Tongue (tissue), 1 donor: ENCODE measurements at regions not wholly inside any gene's neighbourhood (a gene's known extent, or its start where the extent isn't known, plus 50 kb on each side); places are given as distances from the start of the nearest gene placed in this dataset.

Experiments
- DNase-seq: peaks from one replicate; pipeline ENCODE4 v3.0.0-alpha.2; 2015

DNA sequence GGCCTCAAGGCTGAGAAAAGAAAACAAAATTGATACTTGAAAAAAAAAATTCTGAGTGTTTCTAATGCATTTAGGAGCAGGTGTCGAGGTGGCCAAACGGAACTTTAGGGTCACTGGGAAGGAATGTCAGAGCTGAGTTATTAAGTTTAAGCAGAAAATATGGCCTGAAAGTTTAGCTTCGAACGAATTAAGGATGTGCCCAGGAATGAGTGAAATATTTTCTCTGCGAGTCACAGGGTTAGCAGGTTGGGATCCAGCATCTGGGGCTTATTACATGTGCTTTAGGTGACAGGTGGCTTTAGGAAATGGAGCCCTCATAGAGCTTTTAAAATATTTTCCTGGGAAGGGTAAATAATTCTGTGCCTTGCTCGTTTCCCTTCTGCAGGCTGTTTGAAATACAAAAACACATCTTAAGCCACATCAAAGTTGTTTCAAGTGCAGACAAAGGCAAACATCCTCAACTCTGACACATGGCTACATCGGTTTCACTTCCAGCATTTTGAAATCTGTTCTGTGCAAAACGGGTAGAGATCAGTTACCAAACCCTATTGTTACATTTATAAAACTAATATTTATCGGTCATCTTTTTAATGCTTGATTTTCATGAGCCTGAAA, 143.1 kb upstream of the ARRDC4 start:
- no peak for DNase-seq

DNA sequence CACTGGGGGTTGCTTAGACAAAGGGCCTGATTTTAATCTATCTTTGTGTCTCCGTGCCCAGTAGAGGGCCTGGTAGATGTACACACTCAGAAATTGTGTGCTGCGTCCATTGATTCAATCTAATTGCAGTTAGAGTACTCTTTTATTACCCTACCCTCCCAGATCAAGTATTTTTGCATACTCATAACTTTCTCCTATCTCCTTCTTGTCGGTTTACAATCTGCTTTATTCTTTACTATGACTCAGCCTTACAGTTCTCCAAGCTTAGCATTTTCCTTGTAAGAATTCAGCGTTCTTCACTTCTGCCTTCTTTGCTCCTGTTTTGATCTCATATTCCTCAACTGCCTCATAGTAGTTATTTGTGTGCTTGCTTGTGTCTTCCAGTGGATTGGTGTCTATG, 124.5 kb upstream of the ARRDC4 start:
- no peak for DNase-seq

DNA sequence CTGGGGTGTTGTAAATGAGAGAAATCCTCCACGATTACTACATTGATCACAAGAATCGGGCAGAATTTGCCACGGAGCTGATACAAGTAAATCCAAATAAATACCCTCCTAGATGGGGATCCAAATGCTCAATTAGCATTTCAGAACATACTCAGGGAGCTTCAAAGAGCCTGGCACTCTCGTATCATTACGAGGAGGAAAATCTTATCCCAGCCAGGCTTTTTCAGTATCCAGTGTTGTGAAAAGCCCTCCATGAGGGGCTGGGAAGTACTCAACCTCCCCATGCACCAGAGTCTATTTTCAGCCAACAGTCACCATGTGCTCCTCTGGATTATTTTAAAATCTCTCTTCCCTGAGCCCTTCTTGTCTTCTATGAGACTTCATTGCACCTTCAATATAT, 122.6 kb upstream of the ARRDC4 start:
- peak; percentile 18 for DNase-seq

DNA sequence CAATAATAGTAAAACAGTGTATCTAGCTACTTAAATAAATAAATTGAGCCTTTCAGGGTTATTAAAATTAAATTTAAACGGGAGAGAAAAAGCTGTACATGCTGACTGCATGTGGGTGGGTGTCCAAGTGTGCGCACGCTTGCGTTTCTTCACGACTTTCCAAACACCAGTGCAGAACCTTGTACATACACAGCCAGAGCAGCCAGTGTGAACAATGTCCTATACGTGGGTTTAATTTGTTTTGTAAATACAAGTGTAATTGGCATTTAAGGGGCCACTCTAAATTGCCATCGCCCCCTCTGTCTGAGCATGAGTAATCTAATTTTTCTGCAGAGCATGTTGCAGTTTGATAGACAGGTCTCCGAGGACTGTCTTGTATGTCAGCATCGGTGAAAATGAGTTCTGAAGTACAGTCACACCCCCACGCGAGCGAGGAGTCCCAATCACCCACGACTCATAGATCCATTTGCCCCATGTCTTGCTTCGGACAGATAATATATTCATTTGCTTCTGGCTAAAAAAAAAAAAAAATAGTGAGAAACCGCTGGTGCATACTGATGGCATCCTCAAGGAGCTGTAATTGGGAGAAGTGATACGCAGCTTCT, 121.8 kb upstream of the ARRDC4 start:
- DNase-seq = no peak

DNA sequence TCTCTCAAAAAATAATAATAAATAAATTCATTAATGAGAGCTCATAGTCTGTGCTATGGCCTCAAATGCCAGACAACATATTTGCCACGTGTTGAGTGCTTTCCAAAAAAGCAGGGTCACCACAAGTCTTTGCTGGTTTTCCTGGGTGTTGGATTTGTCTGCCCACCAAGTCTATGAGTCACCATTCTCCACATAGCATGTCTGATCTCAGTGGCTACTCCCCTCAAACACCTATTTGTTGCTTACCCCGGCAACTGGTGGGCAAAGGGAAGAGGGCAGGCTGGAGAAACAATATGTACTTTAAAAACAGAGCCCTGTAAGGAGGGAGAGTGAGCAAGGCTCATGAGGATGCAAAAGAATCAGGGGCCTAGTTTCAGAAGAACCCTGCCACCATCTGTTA, 120.0 kb upstream of the ARRDC4 start:
- no peak for DNase-seq

DNA sequence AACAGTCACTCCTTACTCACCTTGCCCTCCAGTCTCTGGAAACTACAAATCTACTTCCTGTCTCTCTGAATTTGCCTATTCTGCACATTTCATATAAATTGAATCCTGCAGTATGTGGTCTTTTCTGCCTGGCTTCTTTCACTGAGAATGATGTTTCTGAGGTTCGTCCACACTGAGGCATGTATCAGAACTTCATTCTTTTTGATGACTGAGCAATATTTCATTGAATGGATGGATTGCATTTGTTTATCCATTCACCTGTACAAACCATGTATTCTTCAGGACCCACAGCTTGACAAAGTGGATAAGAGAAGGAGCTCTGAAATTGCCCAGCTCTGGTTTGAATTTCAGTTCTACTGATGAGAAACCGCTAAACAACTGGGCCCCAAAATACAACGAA, 118.9 kb upstream of the ARRDC4 start:
- DNase-seq = no peak

DNA sequence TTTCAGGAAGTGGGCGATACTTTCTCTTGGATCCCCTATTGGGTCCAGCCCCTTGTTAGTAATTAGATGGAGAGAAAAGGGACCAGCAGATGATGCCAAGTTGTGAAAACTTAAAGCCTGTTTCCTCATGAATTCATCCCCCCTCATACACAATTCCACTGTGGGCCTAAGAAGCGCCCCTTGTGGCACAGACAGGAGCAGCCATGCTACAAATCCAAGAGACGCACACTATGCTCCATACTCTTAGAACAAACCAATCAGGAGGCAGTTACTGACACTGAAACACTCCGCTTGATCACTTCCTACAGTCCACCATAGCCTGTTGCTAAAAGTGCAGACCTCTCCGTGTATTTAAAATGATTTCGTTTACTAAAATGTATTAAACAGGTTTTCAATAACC, 111.3 kb upstream of the ARRDC4 start:
- DNase-seq = no peak

DNA sequence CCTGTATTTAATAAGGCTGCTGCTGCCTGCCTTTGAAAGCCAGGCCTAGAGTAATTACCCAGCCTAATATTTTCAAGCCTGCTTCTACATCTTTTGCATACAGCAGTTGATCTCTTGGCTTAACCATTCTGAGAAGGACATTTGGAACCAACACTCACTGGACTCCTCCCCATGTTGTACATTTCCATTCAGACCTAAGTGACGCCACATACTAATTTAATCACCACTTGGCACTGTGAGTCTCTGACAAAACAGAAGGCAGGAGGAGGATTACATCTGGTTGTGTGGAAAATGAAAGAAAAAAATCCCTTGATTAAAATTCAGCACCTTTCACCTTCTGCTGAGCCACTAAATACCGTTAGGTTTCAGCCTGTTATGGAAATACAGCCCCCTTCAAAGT, 102.2 kb upstream of the ARRDC4 start:
- peak; percentile 48 for DNase-seq

DNA sequence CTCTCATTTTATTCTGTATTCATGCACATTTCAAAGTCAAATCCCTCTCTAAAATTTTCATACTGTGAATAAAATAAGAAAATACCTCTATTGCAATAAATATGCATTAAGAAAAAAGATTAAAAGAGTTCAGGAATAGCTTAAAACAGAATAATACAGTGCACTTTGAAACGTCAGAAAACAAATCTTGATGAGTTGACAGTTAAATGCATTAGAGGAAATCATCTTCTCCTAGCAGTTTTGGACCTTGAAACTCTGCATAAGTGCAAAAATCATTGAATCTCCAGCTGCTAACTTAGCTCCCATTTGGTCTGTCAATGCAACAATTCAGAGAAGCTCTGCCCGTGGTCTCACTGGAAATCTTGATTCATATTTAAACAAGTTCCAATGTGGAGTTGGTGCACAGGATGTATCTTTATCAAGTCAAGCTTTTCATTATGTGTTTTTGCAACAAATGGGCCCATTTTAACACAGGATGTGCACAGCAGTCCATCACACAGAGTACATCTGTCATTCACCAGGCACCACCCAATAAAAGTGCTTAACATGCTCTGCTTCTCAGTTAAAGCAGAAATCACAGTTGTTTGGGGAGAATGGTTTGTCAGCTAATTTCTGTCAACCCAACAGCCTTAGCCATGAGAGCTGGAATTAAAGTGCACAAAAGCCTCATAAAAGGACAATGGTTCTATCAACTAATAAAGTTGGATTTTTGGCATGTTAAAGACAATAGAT, 98.8 kb upstream of the ARRDC4 start:
- DNase-seq = no peak

DNA sequence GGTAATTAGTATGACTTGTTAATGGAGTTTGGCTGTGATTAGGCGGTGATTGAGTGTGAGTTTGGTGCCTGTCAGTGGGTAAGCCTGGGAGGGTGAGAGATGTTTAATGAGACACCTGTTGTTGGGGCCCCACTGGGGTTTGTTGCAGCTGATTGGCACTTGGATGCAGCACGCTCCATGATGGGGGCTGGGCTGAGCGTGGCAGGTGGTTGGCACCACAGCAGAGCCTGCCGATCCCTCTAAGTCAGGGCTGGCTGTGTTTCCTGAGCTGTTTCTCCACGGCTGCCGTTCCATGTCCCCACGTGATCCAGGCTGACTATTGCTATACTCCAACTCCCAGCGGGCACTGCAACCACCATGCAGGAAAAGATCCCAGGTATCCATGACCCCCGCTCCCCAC, 93.5 kb upstream of the ARRDC4 start:
- DNase-seq = peak; percentile 81

DNA sequence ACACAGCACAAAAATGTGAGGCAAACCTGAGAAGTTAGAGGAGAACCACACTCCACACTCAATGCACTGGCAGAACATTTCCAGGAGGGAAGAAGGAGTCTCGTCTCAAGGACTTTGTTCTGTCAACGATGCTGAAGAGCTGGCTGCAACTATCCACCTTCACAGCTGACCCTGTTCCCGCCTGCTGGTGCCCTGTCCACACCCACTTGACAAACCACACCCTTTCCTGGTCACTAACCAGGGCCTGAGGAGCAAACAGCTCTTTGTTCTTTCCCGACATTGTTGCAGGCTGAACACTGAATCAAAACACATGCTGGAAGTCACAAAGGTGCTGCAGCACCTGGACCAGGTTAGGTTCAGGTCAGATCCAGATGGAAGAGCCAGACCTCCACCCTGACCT, 92.6 kb upstream of the ARRDC4 start:
- no peak for DNase-seq

DNA sequence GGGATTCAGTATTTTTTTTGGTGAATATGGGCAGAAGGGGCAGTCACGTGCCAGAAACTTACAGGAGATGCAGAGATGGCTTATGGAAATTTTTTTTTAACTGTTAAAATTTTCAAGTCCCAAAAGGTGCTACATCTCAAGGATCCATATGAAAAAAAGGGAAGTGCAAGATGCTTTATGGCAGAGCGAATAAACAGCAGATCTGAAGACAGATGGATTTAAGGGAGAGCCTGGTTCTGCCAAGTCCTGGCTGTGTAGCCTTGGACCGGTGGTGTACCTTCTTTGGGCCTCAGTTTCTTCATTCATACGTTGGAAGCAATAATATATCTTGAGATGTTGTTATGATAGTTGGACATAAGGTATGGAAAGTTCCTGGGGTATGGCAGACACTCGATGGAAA, 91.5 kb upstream of the ARRDC4 start:
- no peak for DNase-seq

DNA sequence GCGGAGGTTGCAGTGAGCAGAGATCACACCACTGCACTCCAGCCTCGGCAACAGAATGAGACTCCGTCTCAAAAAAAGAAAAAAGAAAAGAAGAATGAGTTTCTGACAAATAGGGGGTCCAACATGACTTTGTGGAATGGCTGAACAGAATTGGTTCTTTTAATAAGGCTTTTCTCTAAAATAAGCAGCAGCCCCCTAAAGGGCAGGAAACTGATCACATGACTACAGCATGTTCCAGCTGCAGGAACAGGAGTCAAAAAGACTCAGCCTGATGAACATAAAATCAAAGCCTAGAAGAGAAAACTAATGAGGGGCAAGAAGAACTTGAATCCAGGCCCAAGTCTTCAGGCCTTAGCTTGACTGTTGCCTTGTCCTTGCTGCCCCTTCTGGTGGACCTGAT, 89.7 kb upstream of the ARRDC4 start:
- DNase-seq = no peak

DNA sequence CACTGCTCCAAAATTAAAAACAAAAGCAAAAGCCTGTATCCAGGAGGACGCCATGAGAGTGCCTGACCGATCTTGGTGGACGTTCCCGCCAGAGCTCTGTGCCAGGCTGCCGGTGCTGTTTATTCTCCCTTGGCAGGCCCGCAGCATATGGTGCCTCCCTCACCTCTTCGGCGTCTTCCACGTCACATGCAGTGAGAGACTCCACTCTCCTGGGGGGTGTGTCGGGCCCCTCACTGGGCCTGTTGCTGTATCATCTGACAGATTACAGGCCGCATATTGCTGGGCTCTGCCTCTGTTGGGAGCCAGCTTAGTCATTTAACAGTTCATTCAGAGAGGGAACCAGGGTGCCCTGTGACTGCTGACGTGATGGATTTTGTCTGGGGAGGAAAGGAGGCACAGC, 86.4 kb upstream of the ARRDC4 start:
- no peak for DNase-seq

DNA sequence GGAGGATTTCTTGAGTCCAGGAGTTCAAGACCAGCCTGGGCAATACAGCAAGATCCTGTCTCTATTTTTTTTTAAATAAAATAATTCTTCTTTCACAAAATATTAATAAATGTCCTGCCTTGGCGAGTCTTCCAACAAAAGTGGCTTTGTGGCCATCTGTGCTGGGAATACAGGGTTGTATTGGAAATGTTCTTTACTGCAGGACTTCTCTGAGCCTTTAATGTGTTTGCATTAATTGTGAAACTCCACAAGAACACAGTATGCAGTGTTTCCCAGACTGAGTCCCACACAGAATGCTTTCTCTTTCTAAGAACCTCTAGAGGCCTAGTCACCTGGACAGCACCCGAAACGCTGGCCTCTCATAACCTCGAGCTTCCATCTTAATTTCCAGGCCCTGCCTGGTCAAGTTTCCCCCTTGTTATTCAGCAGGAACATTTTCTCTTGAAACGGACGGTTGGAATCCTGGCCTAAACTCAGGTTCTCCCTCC, 85.4 kb upstream of the ARRDC4 start:
- DNase-seq = no peak

DNA sequence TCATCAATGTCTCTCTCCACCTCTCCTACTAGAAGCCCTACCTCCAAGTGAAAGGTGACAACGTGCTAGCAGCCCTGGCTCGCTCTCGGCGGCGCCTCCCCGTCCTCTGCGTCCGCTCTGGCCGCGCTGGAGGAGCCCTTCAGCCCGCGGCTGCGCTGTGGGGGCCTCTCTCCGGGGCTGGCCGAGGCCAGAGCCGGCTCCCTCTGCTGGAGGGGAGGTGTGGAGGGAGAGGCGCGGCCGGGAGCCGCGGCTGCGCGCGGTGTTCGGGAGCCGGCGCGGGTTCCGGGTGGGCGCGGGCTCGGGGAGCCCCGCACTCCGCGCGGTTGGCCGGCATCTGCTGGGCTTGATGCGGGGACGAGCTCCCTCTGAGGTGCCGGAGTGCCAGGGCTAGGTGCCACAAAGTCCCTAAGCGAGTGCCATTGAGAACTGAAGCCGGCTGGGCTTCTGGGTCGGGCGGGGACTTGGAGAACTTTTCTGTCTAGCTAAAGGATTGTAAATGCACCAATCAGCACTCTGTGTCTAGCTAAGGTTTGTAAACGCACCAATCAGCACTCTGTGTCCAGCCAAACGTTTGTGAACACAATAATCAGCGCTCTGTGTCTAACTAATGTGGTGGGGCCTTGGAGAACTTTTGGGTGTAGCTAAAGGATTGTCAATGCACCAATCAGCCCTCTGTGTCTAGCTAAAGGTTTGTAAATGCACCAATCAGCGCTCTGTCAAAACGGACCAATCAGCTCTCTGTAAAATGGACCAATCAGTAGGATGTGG, 84.8 kb upstream of the ARRDC4 start:
- no peak for DNase-seq

DNA sequence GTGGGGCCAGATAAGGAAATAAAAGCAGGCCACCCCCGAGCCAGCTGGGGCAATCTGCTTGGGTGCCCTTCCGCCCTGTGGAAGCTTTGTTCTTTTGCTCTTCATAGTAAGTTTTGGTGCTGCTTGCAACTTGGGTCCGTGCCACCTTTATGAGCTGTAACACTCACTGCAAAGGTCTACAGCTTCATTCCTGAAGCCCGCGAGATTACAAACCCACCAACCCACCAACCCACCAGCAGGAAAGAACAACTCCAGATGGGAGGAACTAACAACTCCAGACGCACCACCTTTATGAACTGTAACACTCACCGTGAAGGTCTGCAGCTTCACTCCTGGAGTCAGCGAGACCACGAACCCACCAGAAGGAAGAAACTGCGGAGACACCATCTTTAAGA, 84.2 kb upstream of the ARRDC4 start:
- no peak for DNase-seq

DNA sequence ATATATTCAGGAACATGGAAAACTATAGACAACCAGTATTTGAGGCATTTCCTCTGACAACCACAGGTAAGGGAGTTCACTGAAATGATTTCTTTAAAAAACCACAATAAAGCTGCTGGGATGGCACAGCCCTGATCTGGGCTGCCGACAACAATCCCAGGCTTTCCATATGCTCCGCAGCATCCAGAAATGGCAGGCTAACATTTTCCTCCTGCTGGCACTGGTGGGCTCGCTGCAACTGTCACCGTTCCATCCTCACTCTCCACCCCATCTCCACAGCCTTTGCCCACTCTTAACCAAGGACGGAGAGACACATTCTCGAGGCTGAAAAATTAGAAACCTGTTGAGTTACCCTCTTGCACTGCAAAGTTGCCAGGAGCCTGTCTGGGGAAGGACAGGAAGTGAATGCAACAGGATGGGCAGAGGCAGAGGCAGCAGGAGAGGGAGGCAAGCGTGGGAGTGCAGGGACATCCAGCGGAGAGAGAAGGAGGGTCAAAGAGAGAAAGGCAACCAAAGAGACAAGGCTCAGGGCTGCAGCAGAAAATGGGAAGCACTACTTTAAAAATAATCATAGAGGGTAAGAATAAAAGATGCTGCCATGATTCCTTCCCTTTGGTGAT, 79.0 kb upstream of the ARRDC4 start:
- no peak for DNase-seq

DNA sequence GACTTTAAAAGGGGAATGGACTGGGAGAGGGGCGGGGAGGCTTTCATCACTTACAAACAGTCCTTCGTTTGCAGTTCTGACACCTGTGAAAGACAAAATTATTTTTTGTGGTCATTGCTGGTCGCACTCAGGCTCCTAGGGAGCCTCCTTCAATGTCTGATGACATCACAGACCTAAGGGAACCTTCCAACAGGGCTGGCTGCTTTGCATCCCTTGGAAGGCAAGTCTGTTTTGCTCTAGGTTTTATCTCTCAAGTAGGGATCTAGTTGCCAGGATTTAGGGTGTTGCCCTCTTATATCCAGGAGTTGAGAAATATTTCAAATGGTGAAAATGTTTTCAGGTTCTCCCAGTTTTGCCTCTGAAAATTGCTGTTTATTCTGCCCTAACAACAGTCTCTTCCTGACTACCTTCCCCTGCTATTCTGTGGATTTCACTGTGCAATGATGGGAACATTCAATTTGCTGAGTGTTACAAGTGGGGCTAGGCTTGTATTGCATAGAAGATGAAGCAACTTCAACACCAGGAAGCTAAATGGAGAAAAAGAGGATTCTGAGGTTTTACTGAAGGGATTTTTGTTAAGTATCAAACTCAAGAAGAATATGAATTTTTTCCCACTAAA, 75.9 kb upstream of the ARRDC4 start:
- DNase-seq = no peak

DNA sequence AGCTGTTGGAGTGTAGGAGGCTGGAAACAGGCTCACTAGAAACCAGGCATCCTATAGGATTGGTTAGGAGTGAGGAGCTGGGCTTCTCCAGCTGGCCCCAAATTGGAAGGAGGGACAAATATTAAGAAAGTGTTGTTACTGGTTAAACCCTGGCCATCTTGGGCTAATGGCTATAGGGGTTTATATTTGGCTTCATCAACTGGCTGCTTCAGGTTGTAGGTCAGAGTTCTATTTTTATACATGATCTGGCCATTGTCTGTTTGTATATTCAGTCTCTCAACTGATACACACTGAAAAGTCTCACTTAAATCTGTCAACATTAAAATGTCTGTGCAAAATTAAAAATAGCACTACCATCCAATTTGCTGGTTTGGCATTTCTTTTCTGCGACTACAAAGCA, 70.2 kb upstream of the ARRDC4 start:
- DNase-seq = no peak

DNA sequence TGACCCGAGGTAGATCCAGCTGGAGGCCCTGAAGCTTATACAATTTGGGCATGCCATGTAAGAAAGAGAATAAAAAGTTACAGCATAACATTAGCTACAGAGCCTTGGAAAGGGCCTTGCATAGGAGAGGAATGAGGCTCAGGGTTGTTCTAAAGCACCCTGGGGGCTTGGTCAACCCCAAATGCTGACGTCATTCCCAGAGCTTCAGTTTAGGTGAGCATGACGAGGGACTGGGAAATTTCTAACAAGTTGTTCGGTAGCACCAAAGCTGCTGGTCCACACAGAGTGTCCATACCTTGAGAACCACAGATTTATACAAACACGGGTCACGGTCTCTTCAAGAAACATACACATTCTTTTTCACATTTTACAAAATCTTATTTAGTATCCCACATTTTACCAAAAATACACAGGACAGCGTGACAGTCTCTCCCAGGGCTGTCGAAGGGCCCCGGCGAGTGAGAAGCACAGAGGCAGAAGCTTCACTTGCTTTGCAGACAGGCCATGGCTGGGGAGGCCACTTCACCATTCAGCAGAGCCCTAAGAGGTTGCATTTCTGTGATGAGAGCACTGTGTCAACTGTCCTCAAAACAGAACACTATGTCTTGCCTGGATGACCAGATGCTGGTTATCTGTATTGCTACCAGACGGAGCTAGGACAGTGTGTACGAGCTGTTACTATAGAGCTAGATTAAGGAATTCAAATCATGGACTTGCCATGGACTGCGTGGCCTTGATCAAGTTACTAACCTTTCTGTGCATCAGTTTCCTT, 68.2 kb upstream of the ARRDC4 start:
- DNase-seq = no peak
